IMR-90 (cell line): ENCODE measurements at regions not wholly inside any gene's neighbourhood (a gene's known extent, or its start where the extent isn't known, plus 50 kb on each side); places are given as distances from the start of the nearest gene placed in this dataset.

ENCODE experiments used
- ATAC-seq: fragments of 200-7000 bp; cut with Tn5 transposase; 2 replicates; pipeline ENCODE4 v1.9.1; 2020; ENCODE audit warnings: low read depth, mild to moderate bottlenecking, moderate library complexity
- BruUV-seq: library from RNA; stranded (reverse); fragments of 400-500 nt; replicated peaks from 2 replicates; lab custom pipeline; 2021; lab: Mats Ljungman, UMichigan
- CTCF ChIA-PET: fragments of 300-600 bp; formaldehyde crosslinking; extraction: SDS; loops from one replicate; lab custom pipeline; 2021; ENCODE audit warnings: antibody characterized with exemption; lab: Yijun Ruan, JAX
- POLR2A ChIA-PET: fragments of 300-600 bp; sonication (Branson Sonifier 250); formaldehyde crosslinking; loops from one replicate; lab custom pipeline; 2022; ENCODE audit warnings: antibody characterized with exemption; ENCODE audit not compliant: unreplicated experiment; lab: Charles Lee
- DNase-seq: peaks from one replicate; pipeline ENCODE4 v3.0.0; 2013
- H2AFZ ChIP-seq: replicated peaks from 2 replicates; pipeline ENCODE3; 2013; ENCODE audit warnings: low read length, mild to moderate bottlenecking; ENCODE audit not compliant: poor library complexity
- H2AK5ac ChIP-seq: 2 replicates; pipeline ENCODE4 v1.6.1; 2013; ENCODE audit warnings: low read depth, low read length, inconsistent platforms
- H2AK9ac ChIP-seq: replicated peaks from 2 replicates; pipeline ENCODE3; 2013; ENCODE audit warnings: mild to moderate bottlenecking, low read depth, low read length, moderate library complexity; ENCODE audit not compliant: poor library complexity
- H2BK120ac ChIP-seq: 2 replicates; pipeline ENCODE4 v1.6.1; 2013; ENCODE audit warnings: low read depth, low read length, inconsistent platforms
- H2BK15ac ChIP-seq: 3 replicates; pipeline ENCODE4 v1.6.1; 2013; ENCODE audit warnings: low read depth, low read length, inconsistent platforms
- H2BK20ac ChIP-seq: 2 replicates; pipeline ENCODE4 v1.6.1; 2013; ENCODE audit warnings: low read depth, mild to moderate bottlenecking, inconsistent platforms, low read length, moderate library complexity
- H2BK5ac ChIP-seq: 2 replicates; pipeline ENCODE4 v1.6.1; 2013; ENCODE audit warnings: mild to moderate bottlenecking, low read depth, low read length, inconsistent platforms; ENCODE audit not compliant: poor library complexity, severe bottlenecking
- H3K14ac ChIP-seq: replicated peaks from 2 replicates; pipeline ENCODE4 v1.6.1; 2013; ENCODE audit warnings: low read depth, low read length, inconsistent platforms
- H3K18ac ChIP-seq: 2 replicates; pipeline ENCODE4 v1.6.1; 2013; ENCODE audit warnings: low read depth, low read length, control low read depth
- H3K23ac ChIP-seq: 2 replicates; pipeline ENCODE4 v1.6.1; 2013; ENCODE audit warnings: low read depth, low read length, inconsistent platforms
- H3K27ac ChIP-seq: 2 replicates; pipeline ENCODE4 v1.5.1; 2013; ENCODE audit warnings: mild to moderate bottlenecking, control low read depth, low read length; ENCODE audit not compliant: insufficient read depth
- H3K27me3 ChIP-seq: 2 replicates; pipeline ENCODE4 v1.6.1; 2013; ENCODE audit warnings: low read length; ENCODE audit not compliant: control insufficient read depth, insufficient read depth
- H3K36me3 ChIP-seq: 2 replicates; pipeline ENCODE4 v1.6.1; 2013; ENCODE audit warnings: low read length, mixed read lengths; ENCODE audit not compliant: control insufficient read depth, insufficient read depth
- H3K4ac ChIP-seq: 2 replicates; pipeline ENCODE4 v1.6.1; 2013; ENCODE audit warnings: low read depth, low read length, inconsistent platforms
- H3K4me1 ChIP-seq: 2 replicates; pipeline ENCODE4 v1.6.1; 2013; ENCODE audit warnings: low read length, mixed read lengths; ENCODE audit not compliant: control insufficient read depth, insufficient read depth
- H3K4me2 ChIP-seq: 2 replicates; pipeline ENCODE4 v1.6.1; 2013; ENCODE audit warnings: low read depth, mild to moderate bottlenecking, control low read depth, low read length, moderate library complexity
- H3K4me3 ChIP-seq: 2 replicates; pipeline ENCODE4 v1.5.1; 2013; ENCODE audit warnings: low read depth, mild to moderate bottlenecking, control low read depth, low read length, moderate library complexity; ENCODE audit not compliant: insufficient read depth
- H3K56ac ChIP-seq: 2 replicates; pipeline ENCODE4 v1.6.1; 2013; ENCODE audit warnings: low read length, inconsistent platforms; ENCODE audit not compliant: insufficient read depth; ENCODE audit errors: extremely low read depth
- H3K79me1 ChIP-seq, 2 experiments: 2 replicates each; pipeline ENCODE4 v1.6.1; 2013; ENCODE audit warnings: low read length in 2 of 2, inconsistent platforms in 1 of 2, low read depth in 1 of 2
- H3K9ac ChIP-seq: 2 replicates; pipeline ENCODE4 v1.6.1; 2013; ENCODE audit warnings: low read depth, low read length, control low read depth
- H3K9me1 ChIP-seq: 2 replicates; pipeline ENCODE4 v1.6.1; 2013; ENCODE audit warnings: low read length, inconsistent platforms; ENCODE audit not compliant: insufficient read depth
- H3K9me3 ChIP-seq: 2 replicates; pipeline ENCODE4 v1.6.1; 2013; ENCODE audit warnings: low read length; ENCODE audit not compliant: control insufficient read depth, insufficient read depth
- H4K20me1 ChIP-seq: 2 replicates; pipeline ENCODE4 v1.6.1; 2013; ENCODE audit warnings: low read length, inconsistent platforms; ENCODE audit not compliant: insufficient read depth
- H4K5ac ChIP-seq: 2 replicates; pipeline ENCODE4 v1.6.1; 2013; ENCODE audit warnings: mild to moderate bottlenecking, low read depth, low read length, control low read depth
- H4K8ac ChIP-seq, 2 experiments: 2 replicates each; pipeline ENCODE4 v1.6.1; 2013; ENCODE audit warnings: low read depth in 2 of 2, low read length in 2 of 2, control low read depth in 1 of 2, inconsistent platforms in 1 of 2
- H4K91ac ChIP-seq: 2 replicates; pipeline ENCODE4 v1.6.1; 2013; ENCODE audit warnings: low read depth, low read length, inconsistent platforms; ENCODE audit not compliant: insufficient read depth
- BHLHE40 ChIP-seq: fragments of 150-350 bp; IDR thresholded peaks from 2 replicates; pipeline ENCODE4 v1.6.1; 2016; ENCODE audit warnings: mild to moderate bottlenecking, low read depth, low read length
- CEBPB ChIP-seq: IDR thresholded peaks from 2 replicates; pipeline ENCODE4 v1.6.1; 2012; ENCODE audit warnings: low read depth, low read length, improper control_type of control experiment
- CHD1 ChIP-seq: IDR thresholded peaks from 2 replicates; pipeline ENCODE4 v1.6.1; 2012; ENCODE audit warnings: low read depth, low read length, improper control_type of control experiment
- CTCF ChIP-seq: conservative IDR thresholded peaks from 2 replicates; pipeline ENCODE4 v1.5.1; 2012; ENCODE audit warnings: mild to moderate bottlenecking, low read depth, low read length, improper control_type of control experiment
- ELK1 ChIP-seq: fragments of 150-350 bp; IDR thresholded peaks from 2 replicates; pipeline ENCODE4 v1.6.1; 2016; ENCODE audit warnings: low read depth, mild to moderate bottlenecking, low read length, moderate library complexity, borderline replicate concordance
- FOS ChIP-seq: fragments of 150-350 bp; IDR thresholded peaks from 2 replicates; pipeline ENCODE4 v1.6.1; 2016; ENCODE audit warnings: low read depth, low read length
- MAFK ChIP-seq: IDR thresholded peaks from 2 replicates; pipeline ENCODE4 v1.6.1; 2012; ENCODE audit warnings: low read depth, low read length, improper control_type of control experiment
- MAZ ChIP-seq: IDR thresholded peaks from 2 replicates; pipeline ENCODE4 v1.6.1; 2012; ENCODE audit warnings: low read depth, mild to moderate bottlenecking, low read length, improper control_type of control experiment, moderate library complexity, borderline replicate concordance
- MXI1 ChIP-seq: IDR thresholded peaks from 2 replicates; pipeline ENCODE4 v1.6.1; 2012; ENCODE audit warnings: low read depth, mild to moderate bottlenecking, low read length, moderate library complexity, borderline replicate concordance
- NFE2L2 ChIP-seq: fragments of 150-350 bp; IDR thresholded peaks from 2 replicates; pipeline ENCODE4 v1.6.1; 2016; ENCODE audit warnings: low read depth, mild to moderate bottlenecking, low read length
- POLR2A ChIP-seq: IDR thresholded peaks from 2 replicates; pipeline ENCODE4 v1.6.1; 2012; ENCODE audit warnings: mild to moderate bottlenecking, low read depth, low read length
- RAD21 ChIP-seq: IDR thresholded peaks from 2 replicates; pipeline ENCODE4 v1.6.1; 2012; ENCODE audit warnings: low read length, improper control_type of control experiment
- RCOR1 ChIP-seq: IDR thresholded peaks from 2 replicates; pipeline ENCODE4 v1.6.1; 2012; ENCODE audit warnings: mild to moderate bottlenecking, low read length, improper control_type of control experiment; ENCODE audit not compliant: insufficient replicate concordance
- RFX5 ChIP-seq: IDR thresholded peaks from 2 replicates; pipeline ENCODE4 v1.8.0; 2012; ENCODE audit warnings: low read depth, mild to moderate bottlenecking, low read length, moderate library complexity
- SMC3 ChIP-seq: fragments of 150-350 bp; IDR thresholded peaks from 2 replicates; pipeline ENCODE4 v1.6.1; 2016; ENCODE audit warnings: low read depth, mild to moderate bottlenecking, antibody characterized with exemption, low read length, moderate library complexity
- USF2 ChIP-seq: fragments of 150-350 bp; IDR thresholded peaks from 2 replicates; pipeline ENCODE4 v1.6.1; 2017; ENCODE audit warnings: mild to moderate bottlenecking, antibody characterized with exemption, low read length, low read depth
- WGBS, 2 experiments: methylation state at CpG; one replicate each; pipeline versions ENCODE4 v1.1.5 to v1.1.7; 2013; ENCODE audit warnings: missing lambda C conversion rate in 2 of 2; ENCODE audit not compliant: insufficient read length in 1 of 2; ENCODE audit errors: extremely low coverage in 2 of 2; 5-methylcytosine and 5-hydroxymethylcytosine counted together
- dilution Hi-C: fragments of 300-500 bp; cut with HindIII; formaldehyde crosslinking; loops from one replicate; pipeline ENCODE4 v1.14.3; 2018; ENCODE audit warnings: low sequenced_read_pairs; ENCODE audit not compliant: unreplicated experiment
- in situ Hi-C: fragments of 300-500 bp; cut with MboI; formaldehyde crosslinking; loops from 3 replicates; pipeline ENCODE4 v1.14.3; 2019; ENCODE audit warnings: low sequenced_read_pairs, inconsistent platforms, mixed read lengths
- intact Hi-C: fragments of 100-400 bp; cut with micrococcal nuclease; formaldehyde crosslinking; loops from 2 replicates; pipeline ENCODE4 v1.10.0; 2022

DNA sequence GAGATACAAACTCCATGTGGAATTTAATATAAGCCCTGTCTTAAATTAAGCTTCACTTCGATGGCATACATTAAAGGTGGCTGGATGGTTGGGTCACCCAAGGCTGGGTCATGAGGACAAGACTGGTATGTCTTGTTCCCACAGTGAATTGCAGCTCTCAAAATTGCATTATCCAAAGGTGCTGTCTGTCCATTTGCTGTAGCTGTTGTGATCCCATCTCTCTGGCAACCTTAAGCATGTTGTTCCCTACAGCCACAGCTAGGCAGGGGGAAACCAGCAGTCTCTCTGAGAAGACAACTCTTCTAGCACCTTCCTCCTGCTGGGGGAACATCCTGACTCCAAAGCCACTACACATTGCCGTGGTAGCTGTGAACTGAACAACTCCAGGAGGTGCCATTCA lies 187.0 kb downstream of the NUAK1 start:
- no peak overlapping the region for H4K91ac ChIP-seq
- H3K14ac ChIP-seq, result no peak overlapping the region
- no peak for ATAC-seq
- H4K8ac ChIP-seq, result no peak overlapping the region
- intact Hi-C loops (no loop called here), in situ Hi-C loops (no loop called here), dilution Hi-C loops (no loop called here)
- no peak overlapping the region for H3K4ac ChIP-seq
- no peak for TF ChIP-seq SMC3
- no peak for TF ChIP-seq RCOR1
- no peak for TF ChIP-seq FOS
- TF ChIP-seq RAD21, result no peak
- TF ChIP-seq RFX5, result no peak
- no peak for TF ChIP-seq POLR2A
- TF ChIP-seq CTCF, result no peak
- no peak for TF ChIP-seq MXI1
- TF ChIP-seq CHD1, result no peak
- no peak for TF ChIP-seq USF2
- no peak for TF ChIP-seq CEBPB
- no peak for TF ChIP-seq BHLHE40
- TF ChIP-seq MAFK, result no peak
- TF ChIP-seq NFE2L2, result no peak
- TF ChIP-seq MAZ, result no peak
- TF ChIP-seq ELK1, result no peak
- H2BK20ac ChIP-seq, result no peak overlapping the region
- no peak overlapping the region for H4K5ac ChIP-seq
- H3K9me3 ChIP-seq, result no peaks in the 10 kb centered on the region
- no peak overlapping the region for H2AK5ac ChIP-seq
- peaks cover 11% of the 10 kb centered on the region for H3K4me1 ChIP-seq
- no peaks in the 10 kb centered on the region for H3K27me3 ChIP-seq
- H3K18ac ChIP-seq, result no peak overlapping the region
- no CpG with 5 or more reads among the region's 2 CpGs for WGBS, 2 experiments
- H3K4me3 ChIP-seq, result no peak overlapping the region
- H2BK5ac ChIP-seq, result no peak overlapping the region
- H3K56ac ChIP-seq, result no peak overlapping the region
- no peak overlapping the region for H3K4me2 ChIP-seq
- H3K9ac ChIP-seq, result no peak overlapping the region
- no peak overlapping the region for H3K23ac ChIP-seq
- H3K27ac ChIP-seq, result no peak overlapping the region
- DNase-seq, result no peak
- H2BK15ac ChIP-seq, result no peak overlapping the region
- no peak overlapping the region for H2AK9ac ChIP-seq
- ChIA-PET POLR2A (no interaction called here), CTCF (no interaction called here)
- no peaks in the 10 kb centered on the region for H3K9me1 ChIP-seq
- no peak overlapping the region for H2AFZ ChIP-seq
- no peaks in the 10 kb centered on the region for H4K20me1 ChIP-seq
- H2BK120ac ChIP-seq, result no peak overlapping the region
- H3K36me3 ChIP-seq, result no peaks in the 10 kb centered on the region
- H3K79me1 ChIP-seq, result no peaks in the 10 kb centered on the region
- no TSS peak for BruUV-seq
